ENCODE measurements at regions not wholly inside any gene's neighbourhood (a gene's known extent, or its start where the extent isn't known, plus 50 kb on each side); places are given as distances from the start of the nearest gene placed in this dataset.

GRCh38 chr13:58202099-58202498 is 570.6 kb downstream of the PCDH17 start:
- TF ChIP-seq CTCF (IDR thresholded peaks at IDR 0.05; ENCODE audit: poor library complexity, severe bottlenecking), result no peak
- no peak for TF ChIP-seq EZH2 (IDR thresholded peaks at IDR 0.05; ENCODE audit: borderline replicate concordance, insufficient read depth, low read length, poor library complexity, severe bottlenecking)
- TF ChIP-seq EP300 (conservative IDR thresholded peaks at IDR 0.05; ENCODE audit: poor library complexity, severe bottlenecking), result no peak
- TF ChIP-seq POLR2AphosphoS5 (IDR thresholded peaks at IDR 0.05), result no peak
- TF ChIP-seq, protein P1, sequence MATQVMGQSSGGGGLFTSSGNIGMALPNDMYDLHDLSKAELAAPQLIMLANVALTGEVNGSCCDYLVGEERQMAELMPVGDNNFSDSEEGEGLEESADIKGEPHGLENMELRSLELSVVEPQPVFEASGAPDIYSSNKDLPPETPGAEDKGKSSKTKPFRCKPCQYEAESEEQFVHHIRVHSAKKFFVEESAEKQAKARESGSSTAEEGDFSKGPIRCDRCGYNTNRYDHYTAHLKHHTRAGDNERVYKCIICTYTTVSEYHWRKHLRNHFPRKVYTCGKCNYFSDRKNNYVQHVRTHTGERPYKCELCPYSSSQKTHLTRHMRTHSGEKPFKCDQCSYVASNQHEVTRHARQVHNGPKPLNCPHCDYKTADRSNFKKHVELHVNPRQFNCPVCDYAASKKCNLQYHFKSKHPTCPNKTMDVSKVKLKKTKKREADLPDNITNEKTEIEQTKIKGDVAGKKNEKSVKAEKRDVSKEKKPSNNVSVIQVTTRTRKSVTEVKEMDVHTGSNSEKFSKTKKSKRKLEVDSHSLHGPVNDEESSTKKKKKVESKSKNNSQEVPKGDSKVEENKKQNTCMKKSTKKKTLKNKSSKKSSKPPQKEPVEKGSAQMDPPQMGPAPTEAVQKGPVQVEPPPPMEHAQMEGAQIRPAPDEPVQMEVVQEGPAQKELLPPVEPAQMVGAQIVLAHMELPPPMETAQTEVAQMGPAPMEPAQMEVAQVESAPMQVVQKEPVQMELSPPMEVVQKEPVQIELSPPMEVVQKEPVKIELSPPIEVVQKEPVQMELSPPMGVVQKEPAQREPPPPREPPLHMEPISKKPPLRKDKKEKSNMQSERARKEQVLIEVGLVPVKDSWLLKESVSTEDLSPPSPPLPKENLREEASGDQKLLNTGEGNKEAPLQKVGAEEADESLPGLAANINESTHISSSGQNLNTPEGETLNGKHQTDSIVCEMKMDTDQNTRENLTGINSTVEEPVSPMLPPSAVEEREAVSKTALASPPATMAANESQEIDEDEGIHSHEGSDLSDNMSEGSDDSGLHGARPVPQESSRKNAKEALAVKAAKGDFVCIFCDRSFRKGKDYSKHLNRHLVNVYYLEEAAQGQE (IDR thresholded peaks at IDR 0.05; ENCODE audit: borderline replicate concordance), result no peak
- TF ChIP-seq TAF1 (IDR thresholded peaks at IDR 0.05; ENCODE audit: low read depth), result no peak
- TF ChIP-seq MXI1 (conservative IDR thresholded peaks at IDR 0.05; ENCODE audit: poor library complexity, severe bottlenecking), result no peak
- no peak for TF ChIP-seq RAD21 (conservative IDR thresholded peaks at IDR 0.05)
- TF ChIP-seq SMC3 (conservative IDR thresholded peaks at IDR 0.05; ENCODE audit: poor library complexity), result no peak
